ENCODE measurements at regions not wholly inside any gene's neighbourhood (a gene's known extent, or its start where the extent isn't known, plus 50 kb on each side); places are given as distances from the start of the nearest gene placed in this dataset.

DNA sequence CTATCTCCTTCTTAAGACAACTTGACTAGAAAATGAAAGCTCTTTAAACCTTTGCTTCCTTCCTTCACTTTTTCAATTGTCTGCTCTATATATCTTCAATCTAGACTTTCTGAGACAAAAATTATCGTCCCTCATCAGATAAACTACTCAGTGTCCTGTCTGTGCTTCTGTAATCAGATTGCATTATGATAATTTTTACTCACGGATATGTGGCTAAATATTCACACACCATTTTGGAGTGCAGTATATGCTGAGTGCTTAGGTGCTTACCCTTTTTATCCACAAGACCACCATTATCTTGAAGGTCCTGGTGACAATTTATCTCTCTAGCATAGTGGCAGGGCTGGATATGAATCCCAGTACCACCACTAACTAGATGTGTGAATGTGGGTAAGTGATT, 1012.3 kb downstream of the TUSC7 start:
- no peak overlapping the region for H3K4me3 ChIP-seq
- no peaks in the 10 kb centered on the region for H3K4me1 ChIP-seq
- intact Hi-C loops (cut with micrococcal nuclease): no loop called here
- no peak for DNase-seq
- H3K27ac ChIP-seq (replicated peaks): no peak overlapping the region
- no peaks in the 10 kb centered on the region for H3K36me3 ChIP-seq
- TF ChIP-seq, protein P1, sequence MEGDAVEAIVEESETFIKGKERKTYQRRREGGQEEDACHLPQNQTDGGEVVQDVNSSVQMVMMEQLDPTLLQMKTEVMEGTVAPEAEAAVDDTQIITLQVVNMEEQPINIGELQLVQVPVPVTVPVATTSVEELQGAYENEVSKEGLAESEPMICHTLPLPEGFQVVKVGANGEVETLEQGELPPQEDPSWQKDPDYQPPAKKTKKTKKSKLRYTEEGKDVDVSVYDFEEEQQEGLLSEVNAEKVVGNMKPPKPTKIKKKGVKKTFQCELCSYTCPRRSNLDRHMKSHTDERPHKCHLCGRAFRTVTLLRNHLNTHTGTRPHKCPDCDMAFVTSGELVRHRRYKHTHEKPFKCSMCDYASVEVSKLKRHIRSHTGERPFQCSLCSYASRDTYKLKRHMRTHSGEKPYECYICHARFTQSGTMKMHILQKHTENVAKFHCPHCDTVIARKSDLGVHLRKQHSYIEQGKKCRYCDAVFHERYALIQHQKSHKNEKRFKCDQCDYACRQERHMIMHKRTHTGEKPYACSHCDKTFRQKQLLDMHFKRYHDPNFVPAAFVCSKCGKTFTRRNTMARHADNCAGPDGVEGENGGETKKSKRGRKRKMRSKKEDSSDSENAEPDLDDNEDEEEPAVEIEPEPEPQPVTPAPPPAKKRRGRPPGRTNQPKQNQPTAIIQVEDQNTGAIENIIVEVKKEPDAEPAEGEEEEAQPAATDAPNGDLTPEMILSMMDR (IDR thresholded peaks at IDR 0.05; ENCODE audit: borderline replicate concordance): no peak
- no peaks in the 10 kb centered on the region for H3K9me3 ChIP-seq (replicated peaks)
- no peaks in the 10 kb centered on the region for H3K27me3 ChIP-seq (ENCODE audit: low read depth)

GRCh38 chr3:117722856-117723255, 1013.3 kb downstream of the TUSC7 start:
- Histone ChIP-seq H3K27me3 (ENCODE audit: low read depth) (no peaks in the 10 kb centered on the region), H3K27ac (replicated peaks) (no peak overlapping the region), H3K4me1 (no peaks in the 10 kb centered on the region), H3K9me3 (replicated peaks) (no peaks in the 10 kb centered on the region), H3K4me3 (no peak overlapping the region), H3K36me3 (no peaks in the 10 kb centered on the region)
- no peak for DNase-seq
- intact Hi-C loops (cut with micrococcal nuclease): no loop called here
- TF ChIP-seq, protein P1 (IDR thresholded peaks at IDR 0.05; ENCODE audit: borderline replicate concordance): no peak

DNA sequence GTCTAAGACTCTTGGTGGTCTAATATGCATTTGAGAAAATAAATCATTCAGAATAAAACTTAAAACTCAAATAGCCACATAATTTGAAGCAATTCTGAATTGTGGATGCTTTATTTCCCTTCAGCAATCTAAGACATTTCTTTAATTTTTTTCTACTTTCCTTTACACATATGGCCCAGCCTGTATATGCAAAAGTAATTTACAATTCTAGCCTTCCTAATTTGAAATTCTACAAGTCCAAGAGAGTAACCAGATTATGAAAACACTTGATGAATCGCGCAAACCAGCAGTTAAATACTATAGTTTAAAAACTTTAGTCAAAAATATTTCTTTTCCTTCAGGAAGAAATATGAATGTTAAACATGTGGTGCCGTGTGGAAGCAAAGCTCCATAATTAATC, 1014.2 kb downstream of the TUSC7 start:
- Histone ChIP-seq H3K4me1 (no peaks in the 10 kb centered on the region), H3K27ac (replicated peaks) (no peak overlapping the region), H3K9me3 (replicated peaks) (no peaks in the 10 kb centered on the region), H3K36me3 (no peaks in the 10 kb centered on the region), H3K4me3 (no peak overlapping the region), H3K27me3 (ENCODE audit: low read depth) (no peaks in the 10 kb centered on the region)
- TF ChIP-seq, protein P1 (IDR thresholded peaks at IDR 0.05; ENCODE audit: borderline replicate concordance): no peak
- intact Hi-C loops (cut with micrococcal nuclease): no loop called here
- no peak for DNase-seq

- Histone ChIP-seq H3K27ac (replicated peaks) (no peak overlapping the region), H3K36me3 (no peaks in the 10 kb centered on the region), H3K4me1 (no peaks in the 10 kb centered on the region), H3K4me3 (no peak overlapping the region), H3K27me3 (ENCODE audit: low read depth) (no peaks in the 10 kb centered on the region), H3K9me3 (replicated peaks) (no peaks in the 10 kb centered on the region)
- DNase-seq: no peak
- TF ChIP-seq, protein P1 (IDR thresholded peaks at IDR 0.05; ENCODE audit: borderline replicate concordance): no peak
- intact Hi-C loops (cut with micrococcal nuclease): no loop called here
These were observed 1015.7 kb downstream of the TUSC7 start for GRCh38 chr3:117725314-117725713.

- no peaks in the 10 kb centered on the region for H3K27me3 ChIP-seq (ENCODE audit: low read depth)
- no peaks in the 10 kb centered on the region for H3K4me1 ChIP-seq
- intact Hi-C loops (cut with micrococcal nuclease): no loop called here
- no peak for DNase-seq
- no peak overlapping the region for H3K27ac ChIP-seq (replicated peaks)
- H3K9me3 ChIP-seq (replicated peaks): no peaks in the 10 kb centered on the region
- no peaks in the 10 kb centered on the region for H3K36me3 ChIP-seq
- TF ChIP-seq, protein P1 (IDR thresholded peaks at IDR 0.05; ENCODE audit: borderline replicate concordance): no peak
- H3K4me3 ChIP-seq: no peak overlapping the region
These were observed 1017.2 kb downstream of the TUSC7 start for GRCh38 chr3:117726776-117727175.

DNA sequence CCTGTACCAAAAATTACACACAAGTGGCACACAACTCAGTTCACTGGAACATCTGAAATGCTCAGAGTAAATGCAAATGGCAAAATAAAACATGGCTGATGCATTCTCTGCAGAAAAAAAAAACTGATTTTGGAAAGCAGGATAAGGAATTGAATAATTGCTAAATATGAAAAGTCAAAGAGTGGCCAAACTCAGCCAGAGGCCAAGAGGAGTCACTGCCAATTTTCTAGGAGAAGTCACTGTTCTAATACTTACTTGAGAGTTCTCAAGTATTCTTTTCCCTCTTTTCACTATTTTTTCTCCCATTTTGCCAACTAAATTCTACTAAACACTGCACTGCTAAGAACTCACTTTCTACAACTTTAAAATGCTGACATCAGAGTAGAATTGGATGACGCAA, 1018.6 kb downstream of the TUSC7 start:
- Histone ChIP-seq H3K4me1 (no peaks in the 10 kb centered on the region), H3K36me3 (no peaks in the 10 kb centered on the region), H3K4me3 (no peak overlapping the region), H3K27ac (replicated peaks) (no peak overlapping the region), H3K27me3 (ENCODE audit: low read depth) (peaks cover 3% of the 10 kb centered on the region), H3K9me3 (replicated peaks) (no peaks in the 10 kb centered on the region)
- DNase-seq: no peak
- TF ChIP-seq, protein P1 (IDR thresholded peaks at IDR 0.05; ENCODE audit: borderline replicate concordance): no peak
- intact Hi-C loops (cut with micrococcal nuclease): no loop called here
